ENCODE measurements at regions not wholly inside any gene's neighbourhood (a gene's known extent, or its start where the extent isn't known, plus 50 kb on each side); places are given as distances from the start of the nearest gene placed in this dataset.

GRCh38 chr2:236654496-236654895, 84.9 kb downstream of the ACKR3 start:
- H3K36me3 ChIP-seq (ENCODE audit: control insufficient read depth in 2 of 3, insufficient read depth in 3 of 3, low read length in 3 of 3) = no peaks in the 10 kb centered on the region
- Mint-ChIP-seq H3K4me1 (peaks cover 0 to 2% (median 0%) of the 10 kb centered on the region in 7 donors), H3K27ac (no peak overlapping the region), H3K4me3 (no peak overlapping the region), H3K36me3 (no peaks in the 10 kb centered on the region), H3K9me3 (peaks cover 0 to 11% (median 3%) of the 10 kb centered on the region in 11 donors), H3K27me3 (peaks cover 21 to 45% (median 27%) of the 10 kb centered on the region in 5 donors)
- intact Hi-C loops (cut with micrococcal nuclease) = no loop called here
- DNase-seq (no peak), ATAC-seq (no peak)
- ChIA-PET POLR2A (no interaction called here), CTCF (no interaction called here)
- no peak overlapping the region for H3K27ac ChIP-seq (ENCODE audit: low read depth, low read length)
- H3K9me3 ChIP-seq (ENCODE audit: control insufficient read depth in 2 of 3, low read length in 3 of 3) = no peaks in the 10 kb centered on the region
- no peaks in the 10 kb centered on the region for H3K27me3 ChIP-seq (ENCODE audit: control insufficient read depth in 2 of 2, insufficient read depth in 2 of 2, low read length in 2 of 2)
- H3K4me1 ChIP-seq (ENCODE audit: control insufficient read depth in 2 of 2, insufficient read depth in 2 of 2, low read length in 2 of 2) = no peaks in the 10 kb centered on the region
- H3K4me3 ChIP-seq (ENCODE audit: low read length) = no peak overlapping the region

- H3K27ac Mint-ChIP-seq = no peak overlapping the region
- intact Hi-C loops (cut with micrococcal nuclease) = no loop called here
- no peaks in the 10 kb centered on the region for H3K36me3 Mint-ChIP-seq
Observed at GRCh38 chr2:236656166-236656565, 86.5 kb downstream of the ACKR3 start.

GRCh38 chr2:236656721-236657120, 87.1 kb downstream of the ACKR3 start:
- POLR2A ChIA-PET = no interaction called here
- Mint-ChIP-seq H3K4me3 (no peak overlapping the region), H3K36me3 (no peaks in the 10 kb centered on the region), H3K27ac (no peak overlapping the region), H3K4me1 (peaks cover 0 to 2% (median 0%) of the 10 kb centered on the region in 7 donors), H3K9me3 (peaks cover 0 to 1% (median 0%) of the 10 kb centered on the region in 11 donors), H3K27me3 (peaks cover 20 to 41% (median 28%) of the 10 kb centered on the region in 5 donors)
- CTCF ChIA-PET = no interaction called here
- no peak for DNase-seq
- H3K4me3 ChIP-seq (ENCODE audit: low read length) = no peak overlapping the region
- H3K4me1 ChIP-seq (ENCODE audit: control insufficient read depth in 2 of 2, insufficient read depth in 2 of 2, low read length in 2 of 2) = no peaks in the 10 kb centered on the region
- no peak overlapping the region for H3K27ac ChIP-seq (ENCODE audit: low read depth, low read length)
- no peaks in the 10 kb centered on the region for H3K9me3 ChIP-seq (ENCODE audit: control insufficient read depth in 2 of 3, low read length in 3 of 3)
- no peak for ATAC-seq
- no peaks in the 10 kb centered on the region for H3K27me3 ChIP-seq (ENCODE audit: control insufficient read depth in 2 of 2, insufficient read depth in 2 of 2, low read length in 2 of 2)
- H3K36me3 ChIP-seq (ENCODE audit: control insufficient read depth in 2 of 3, insufficient read depth in 3 of 3, low read length in 3 of 3) = no peaks in the 10 kb centered on the region
- intact Hi-C loops (cut with micrococcal nuclease) = no loop called here

More at GRCh38 chr2:236656166-236656565, 86.5 kb downstream of the ACKR3 start:
- ChIA-PET CTCF (no interaction called here), POLR2A (no interaction called here)
- DNase-seq = no peak
- ATAC-seq = no peak
- H3K9me3 Mint-ChIP-seq = peaks cover 0 to 3% (median 0%) of the 10 kb centered on the region in 11 donors
- Histone ChIP-seq H3K9me3 (ENCODE audit: control insufficient read depth in 2 of 3, low read length in 3 of 3) (no peaks in the 10 kb centered on the region), H3K27me3 (ENCODE audit: control insufficient read depth in 2 of 2, insufficient read depth in 2 of 2, low read length in 2 of 2) (no peaks in the 10 kb centered on the region), H3K36me3 (ENCODE audit: control insufficient read depth in 2 of 3, insufficient read depth in 3 of 3, low read length in 3 of 3) (no peaks in the 10 kb centered on the region), H3K4me1 (ENCODE audit: control insufficient read depth in 2 of 2, insufficient read depth in 2 of 2, low read length in 2 of 2) (no peaks in the 10 kb centered on the region), H3K4me3 (ENCODE audit: low read length) (no peak overlapping the region), H3K27ac (ENCODE audit: low read depth, low read length) (no peak overlapping the region)
- peaks cover 22 to 43% (median 28%) of the 10 kb centered on the region in 5 donors for H3K27me3 Mint-ChIP-seq
- no peak overlapping the region for H3K4me3 Mint-ChIP-seq
- peaks cover 0 to 2% (median 0%) of the 10 kb centered on the region in 7 donors for H3K4me1 Mint-ChIP-seq

GRCh38 chr2:236657215-236657614, 87.6 kb downstream of the ACKR3 start:
- no peaks in the 10 kb centered on the region for H3K4me1 ChIP-seq (ENCODE audit: control insufficient read depth in 2 of 2, insufficient read depth in 2 of 2, low read length in 2 of 2)

GRCh38 chr2:236657801-236658200, 88.2 kb downstream of the ACKR3 start:
- peaks cover 0 to 2% (median 0%) of the 10 kb centered on the region in 7 donors for H3K4me1 Mint-ChIP-seq
- DNase-seq = no peak
- no peak for ATAC-seq
- H3K27ac ChIP-seq (ENCODE audit: low read depth, low read length) = no peak overlapping the region
- no peaks in the 10 kb centered on the region for H3K36me3 ChIP-seq (ENCODE audit: control insufficient read depth in 2 of 3, insufficient read depth in 3 of 3, low read length in 3 of 3)
- H3K27ac Mint-ChIP-seq = no peak overlapping the region
- H3K27me3 ChIP-seq (ENCODE audit: control insufficient read depth in 2 of 2, insufficient read depth in 2 of 2, low read length in 2 of 2) = no peaks in the 10 kb centered on the region
- no peak overlapping the region for H3K4me3 Mint-ChIP-seq
- no peaks in the 10 kb centered on the region for H3K9me3 ChIP-seq (ENCODE audit: control insufficient read depth in 2 of 3, low read length in 3 of 3)
- intact Hi-C loops (cut with micrococcal nuclease) = no loop called here
- peaks cover 14 to 42% (median 33%) of the 10 kb centered on the region in 5 donors for H3K27me3 Mint-ChIP-seq
- CTCF ChIA-PET = no interaction called here
- no peak overlapping the region for H3K4me3 ChIP-seq (ENCODE audit: low read length)
- no peaks in the 10 kb centered on the region for H3K36me3 Mint-ChIP-seq
- POLR2A ChIA-PET = no interaction called here
- no peaks in the 10 kb centered on the region for H3K4me1 ChIP-seq (ENCODE audit: control insufficient read depth in 2 of 2, insufficient read depth in 2 of 2, low read length in 2 of 2)
- peaks cover 0 to 1% (median 0%) of the 10 kb centered on the region in 11 donors for H3K9me3 Mint-ChIP-seq

More at GRCh38 chr2:236657215-236657614, 87.6 kb downstream of the ACKR3 start:
- no peaks in the 10 kb centered on the region for H3K9me3 ChIP-seq (ENCODE audit: control insufficient read depth in 2 of 3, low read length in 3 of 3)
- ChIA-PET CTCF (no interaction called here), POLR2A (no interaction called here)
- Mint-ChIP-seq H3K27ac (no peak overlapping the region), H3K9me3 (peaks cover 0 to 1% (median 0%) of the 10 kb centered on the region in 11 donors), H3K36me3 (no peaks in the 10 kb centered on the region), H3K4me1 (peaks cover 0 to 2% (median 0%) of the 10 kb centered on the region in 7 donors), H3K4me3 (no peak overlapping the region), H3K27me3 (peaks cover 15 to 38% (median 28%) of the 10 kb centered on the region in 5 donors)
- H3K4me3 ChIP-seq (ENCODE audit: low read length) = no peak overlapping the region
- intact Hi-C loops (cut with micrococcal nuclease) = no loop called here
- no peak for ATAC-seq
- DNase-seq = no peak
- no peaks in the 10 kb centered on the region for H3K36me3 ChIP-seq (ENCODE audit: control insufficient read depth in 2 of 3, insufficient read depth in 3 of 3, low read length in 3 of 3)
- no peaks in the 10 kb centered on the region for H3K27me3 ChIP-seq (ENCODE audit: control insufficient read depth in 2 of 2, insufficient read depth in 2 of 2, low read length in 2 of 2)
- no peak overlapping the region for H3K27ac ChIP-seq (ENCODE audit: low read depth, low read length)

GRCh38 chr2:236658974-236659757, 89.5 kb downstream of the ACKR3 start:
- peaks cover 17 to 47% (median 42%) of the 10 kb centered on the region in 5 donors for H3K27me3 Mint-ChIP-seq
- intact Hi-C loops (cut with micrococcal nuclease) = no loop called here
- POLR2A ChIA-PET = no interaction called here

GRCh38 chr2:236659758-236660150, 90.1 kb downstream of the ACKR3 start:
- H3K36me3 ChIP-seq (ENCODE audit: control insufficient read depth in 2 of 3, insufficient read depth in 3 of 3, low read length in 3 of 3) = no peaks in the 10 kb centered on the region
- Mint-ChIP-seq H3K4me3 (no peak overlapping the region), H3K27me3 (peaks cover 17 to 47% (median 42%) of the 10 kb centered on the region in 5 donors), H3K4me1 (peaks cover 0 to 2% (median 0%) of the 10 kb centered on the region in 7 donors), H3K27ac (no peak overlapping the region), H3K9me3 (peaks cover 0 to 2% (median 0%) of the 10 kb centered on the region in 11 donors), H3K36me3 (no peaks in the 10 kb centered on the region)
- H3K4me3 ChIP-seq (ENCODE audit: low read length) = no peak overlapping the region
- H3K27ac ChIP-seq (ENCODE audit: low read depth, low read length) = no peak overlapping the region
- CTCF ChIA-PET = no interaction called here
- H3K27me3 ChIP-seq (ENCODE audit: control insufficient read depth in 2 of 2, insufficient read depth in 2 of 2, low read length in 2 of 2) = no peaks in the 10 kb centered on the region
- no peak for DNase-seq
- POLR2A ChIA-PET = no interaction called here
- H3K9me3 ChIP-seq (ENCODE audit: control insufficient read depth in 2 of 3, low read length in 3 of 3) = no peaks in the 10 kb centered on the region
- no peak for ATAC-seq
- intact Hi-C loops (cut with micrococcal nuclease) = no loop called here
- no peaks in the 10 kb centered on the region for H3K4me1 ChIP-seq (ENCODE audit: control insufficient read depth in 2 of 2, insufficient read depth in 2 of 2, low read length in 2 of 2)

More at GRCh38 chr2:236658974-236659757, 89.5 kb downstream of the ACKR3 start:
- Histone ChIP-seq H3K36me3 (ENCODE audit: control insufficient read depth in 2 of 3, insufficient read depth in 3 of 3, low read length in 3 of 3) (no peaks in the 10 kb centered on the region), H3K27ac (ENCODE audit: low read depth, low read length) (no peak overlapping the region), H3K4me3 (ENCODE audit: low read length) (no peak overlapping the region), H3K4me1 (ENCODE audit: control insufficient read depth in 2 of 2, insufficient read depth in 2 of 2, low read length in 2 of 2) (no peaks in the 10 kb centered on the region), H3K9me3 (ENCODE audit: control insufficient read depth in 2 of 3, low read length in 3 of 3) (no peaks in the 10 kb centered on the region), H3K27me3 (ENCODE audit: control insufficient read depth in 2 of 2, insufficient read depth in 2 of 2, low read length in 2 of 2) (no peaks in the 10 kb centered on the region)
- no peaks in the 10 kb centered on the region for H3K36me3 Mint-ChIP-seq
- no peak overlapping the region for H3K27ac Mint-ChIP-seq
- CTCF ChIA-PET = no interaction called here
- DNase-seq (no peak), ATAC-seq (no peak)
- no peak overlapping the region for H3K4me3 Mint-ChIP-seq
- H3K4me1 Mint-ChIP-seq = peaks cover 0 to 2% (median 0%) of the 10 kb centered on the region in 7 donors
- H3K9me3 Mint-ChIP-seq = peaks cover 0 to 1% (median 0%) of the 10 kb centered on the region in 11 donors
